ENCODE measurements at regions not wholly inside any gene's neighbourhood (a gene's known extent, or its start where the extent isn't known, plus 50 kb on each side); places are given as distances from the start of the nearest gene placed in this dataset.
A peak's percentile ranks its signal among the peaks of the same experiment; 100 is the strongest.

DNA sequence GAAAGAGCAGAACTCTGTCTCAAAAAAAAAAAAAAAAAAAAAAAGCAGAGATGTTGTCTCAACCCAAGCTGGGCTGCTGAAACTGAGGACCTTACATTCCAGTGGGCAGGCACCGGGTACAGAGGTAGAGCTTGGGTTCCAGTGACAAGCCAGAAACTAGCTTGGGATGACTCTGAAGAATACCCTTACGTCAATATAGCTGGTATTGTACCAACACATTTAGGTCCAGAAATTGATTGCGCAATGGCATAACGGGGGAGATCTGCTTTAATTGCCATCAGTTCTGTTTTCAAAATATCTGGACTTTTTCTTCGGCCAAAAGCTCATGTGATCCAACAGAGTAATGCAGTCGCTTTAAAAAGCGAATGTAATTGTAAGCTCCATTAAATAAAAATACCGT is 103.1 kb upstream of the UBL3 start:
- H2BK12ac ChIP-seq (ENCODE audit: low read length in 2 of 2) = no peak overlapping the region
- no peak overlapping the region for H3K18ac ChIP-seq (ENCODE audit: low read depth in 1 of 2, low read length in 2 of 2)
- H2BK120ac ChIP-seq (ENCODE audit: low read depth, low read length) = no peak overlapping the region
- H3K4ac ChIP-seq (ENCODE audit: low read depth in 1 of 2, low read length in 2 of 2) = no peak overlapping the region
- no peaks in the 10 kb centered on the region for H3K9me3 ChIP-seq (ENCODE audit: control insufficient read depth, low read length)
- H3K36me3 ChIP-seq (ENCODE audit: control insufficient read depth in 1 of 2, insufficient read depth in 2 of 2, low read depth in 1 of 2, low read length in 2 of 2) = no peaks in the 10 kb centered on the region
- no peak overlapping the region for H2BK5ac ChIP-seq (ENCODE audit: low read depth, low read length, poor library complexity, severe bottlenecking)
- no peak overlapping the region for H3K23ac ChIP-seq (ENCODE audit: low read length in 2 of 2)
- no peak overlapping the region for H3K9ac ChIP-seq (ENCODE audit: low read length)
- DNase-seq = no peak
- H3K79me1 ChIP-seq (replicated peaks; ENCODE audit: low read length, poor library complexity, severe bottlenecking) = no peaks in the 10 kb centered on the region
- H3K27ac ChIP-seq (ENCODE audit: low read length, poor library complexity, severe bottlenecking) = no peak overlapping the region
- WGBS = 79% methylated on average over 8 of the region's 8 CpGs
- H3K14ac ChIP-seq (ENCODE audit: low read length in 2 of 2) = no peak overlapping the region
- H3K4me3 ChIP-seq (ENCODE audit: insufficient read depth in 1 of 2, low read depth in 1 of 2, low read length in 2 of 2) = no peak overlapping the region
- H2BK15ac ChIP-seq (ENCODE audit: low read depth, poor library complexity, severe bottlenecking) = no peak overlapping the region
- H2AFZ ChIP-seq (ENCODE audit: low read depth, low read length) = no peak overlapping the region
- no peak overlapping the region for H3K4me2 ChIP-seq (ENCODE audit: low read length, poor library complexity, severe bottlenecking)
- H2AK5ac ChIP-seq (ENCODE audit: low read length, severe bottlenecking) = no peak overlapping the region
- no peak overlapping the region for H4K91ac ChIP-seq (ENCODE audit: low read length)
- no peak overlapping the region for H4K8ac ChIP-seq (ENCODE audit: low read length)
- H3K27me3 ChIP-seq (ENCODE audit: control insufficient read depth in 1 of 2, insufficient read depth in 1 of 2, low read length in 2 of 2) = peaks cover 8 to 43% of the 10 kb centered on the region in 2 experiments
- no peaks in the 10 kb centered on the region for H3K4me1 ChIP-seq (ENCODE audit: control insufficient read depth, insufficient read depth, low read depth, low read length)

DNA sequence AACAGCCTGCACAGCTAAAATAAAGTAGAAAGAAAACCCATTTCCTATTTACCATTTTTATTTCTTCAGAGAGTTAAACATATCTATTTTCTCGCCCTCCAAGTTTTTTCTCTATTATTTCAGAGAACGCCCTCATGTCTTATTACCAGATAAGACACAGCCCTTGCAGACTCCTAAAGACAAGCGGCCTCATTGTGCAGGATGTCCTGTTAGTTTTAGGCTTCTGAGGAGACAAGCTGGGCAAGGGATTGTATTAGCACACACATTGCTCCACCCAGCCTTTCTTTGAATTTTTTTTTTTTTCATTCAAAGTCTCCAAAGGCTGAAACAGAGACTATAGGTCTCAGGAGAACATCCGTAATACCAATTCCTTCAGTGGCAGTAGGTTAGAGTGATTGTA is 101.8 kb upstream of the UBL3 start:
- Histone ChIP-seq H3K27me3 (ENCODE audit: control insufficient read depth in 1 of 2, insufficient read depth in 1 of 2, low read length in 2 of 2) (peaks cover 7 to 38% of the 10 kb centered on the region in 2 experiments), H3K36me3 (ENCODE audit: control insufficient read depth in 1 of 2, insufficient read depth in 2 of 2, low read depth in 1 of 2, low read length in 2 of 2) (no peaks in the 10 kb centered on the region), H2BK5ac (ENCODE audit: low read depth, low read length, poor library complexity, severe bottlenecking) (no peak overlapping the region), H4K91ac (ENCODE audit: low read length) (no peak overlapping the region), H3K9me3 (ENCODE audit: control insufficient read depth, low read length) (no peaks in the 10 kb centered on the region), H2AK5ac (ENCODE audit: low read length, severe bottlenecking) (no peak overlapping the region), H2BK15ac (ENCODE audit: low read depth, poor library complexity, severe bottlenecking) (no peak overlapping the region), H4K8ac (ENCODE audit: low read length) (no peak overlapping the region), H2AFZ (ENCODE audit: low read depth, low read length) (no peak overlapping the region), H3K4me1 (ENCODE audit: control insufficient read depth, insufficient read depth, low read depth, low read length) (no peaks in the 10 kb centered on the region), H3K4me2 (ENCODE audit: low read length, poor library complexity, severe bottlenecking) (no peak overlapping the region), H3K4ac (ENCODE audit: low read depth in 1 of 2, low read length in 2 of 2) (no peak overlapping the region), H2BK120ac (ENCODE audit: low read depth, low read length) (no peak overlapping the region), H3K18ac (ENCODE audit: low read depth in 1 of 2, low read length in 2 of 2) (no peak overlapping the region), H3K27ac (ENCODE audit: low read length, poor library complexity, severe bottlenecking) (no peak overlapping the region), H3K23ac (ENCODE audit: low read length in 2 of 2) (no peak overlapping the region), H3K4me3 (ENCODE audit: insufficient read depth in 1 of 2, low read depth in 1 of 2, low read length in 2 of 2) (no peak overlapping the region), H3K14ac (ENCODE audit: low read length in 2 of 2) (no peak overlapping the region), H3K79me1 (replicated peaks; ENCODE audit: low read length, poor library complexity, severe bottlenecking) (no peaks in the 10 kb centered on the region), H2BK12ac (ENCODE audit: low read length in 2 of 2) (no peak overlapping the region), H3K9ac (ENCODE audit: low read length) (no peak overlapping the region)
- 100% methylated on average over 4 of the region's 4 CpGs for WGBS
- no peak for DNase-seq

DNA sequence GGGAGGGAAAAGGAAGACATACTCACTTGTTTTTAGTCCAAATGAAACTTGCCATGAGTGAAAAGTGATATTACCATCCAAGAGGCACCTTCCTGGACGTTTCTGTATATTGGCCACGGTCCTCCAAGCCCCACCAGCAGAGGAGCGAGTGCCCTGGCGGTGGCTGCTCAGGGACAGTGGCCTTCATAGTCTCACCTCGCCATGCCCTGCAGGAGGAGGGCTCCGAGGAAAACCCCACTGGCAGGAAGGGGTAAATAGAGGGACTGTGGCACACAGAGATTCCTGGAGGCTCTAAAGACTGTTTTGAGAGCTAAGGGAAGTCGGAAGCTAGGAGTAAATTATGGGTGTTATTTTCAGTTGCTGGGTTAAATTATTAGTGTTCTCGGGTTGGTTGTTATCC is 98.4 kb upstream of the UBL3 start:
- Histone ChIP-seq H3K4me1 (ENCODE audit: control insufficient read depth, insufficient read depth, low read depth, low read length) (no peaks in the 10 kb centered on the region), H3K27ac (ENCODE audit: low read length, poor library complexity, severe bottlenecking) (no peak overlapping the region)
- 93% methylated on average over 8 of the region's 8 CpGs for WGBS

DNA sequence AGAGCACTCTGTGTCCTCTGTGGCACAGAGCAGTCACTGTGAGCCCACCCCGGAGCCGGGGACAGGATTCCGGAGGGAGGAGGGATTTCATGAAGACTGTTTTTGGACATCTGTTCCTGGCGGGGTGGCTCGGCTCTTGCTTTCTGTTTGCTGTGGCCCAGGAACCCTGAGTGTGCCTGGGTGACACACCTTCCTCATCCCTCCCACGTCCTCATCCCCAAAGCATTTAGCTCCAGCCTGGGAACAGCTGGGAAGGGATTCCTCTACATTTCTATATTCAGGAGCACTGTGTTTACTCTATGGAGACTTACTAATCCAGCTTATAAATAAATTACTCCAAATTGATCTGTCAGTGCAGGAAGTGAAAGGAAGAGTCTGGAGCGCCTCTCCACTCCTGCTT is 97.8 kb upstream of the UBL3 start:
- Histone ChIP-seq H2BK15ac (ENCODE audit: low read depth, poor library complexity, severe bottlenecking) (no peak overlapping the region), H3K9ac (ENCODE audit: low read length) (no peak overlapping the region), H3K79me1 (replicated peaks; ENCODE audit: low read length, poor library complexity, severe bottlenecking) (no peaks in the 10 kb centered on the region), H3K36me3 (ENCODE audit: control insufficient read depth in 1 of 2, insufficient read depth in 2 of 2, low read depth in 1 of 2, low read length in 2 of 2) (no peaks in the 10 kb centered on the region), H2BK120ac (ENCODE audit: low read depth, low read length) (no peak overlapping the region), H3K9me3 (ENCODE audit: control insufficient read depth, low read length) (no peaks in the 10 kb centered on the region), H2AFZ (ENCODE audit: low read depth, low read length) (no peak overlapping the region), H2BK12ac (ENCODE audit: low read length in 2 of 2) (no peak overlapping the region), H3K14ac (ENCODE audit: low read length in 2 of 2) (peak overlapping the region in 1 of 2 experiments; percentile 21), H3K27ac (ENCODE audit: low read length, poor library complexity, severe bottlenecking) (no peak overlapping the region), H3K4me3 (ENCODE audit: insufficient read depth in 1 of 2, low read depth in 1 of 2, low read length in 2 of 2) (no peak overlapping the region), H2BK5ac (ENCODE audit: low read depth, low read length, poor library complexity, severe bottlenecking) (no peak overlapping the region), H4K91ac (ENCODE audit: low read length) (no peak overlapping the region), H2AK5ac (ENCODE audit: low read length, severe bottlenecking) (no peak overlapping the region), H4K8ac (ENCODE audit: low read length) (no peak overlapping the region), H3K18ac (ENCODE audit: low read depth in 1 of 2, low read length in 2 of 2) (peak overlapping the region in 1 of 2 experiments; percentile 48), H3K4ac (ENCODE audit: low read depth in 1 of 2, low read length in 2 of 2) (no peak overlapping the region), H3K4me1 (ENCODE audit: control insufficient read depth, insufficient read depth, low read depth, low read length) (no peaks in the 10 kb centered on the region), H3K23ac (ENCODE audit: low read length in 2 of 2) (no peak overlapping the region), H3K4me2 (ENCODE audit: low read length, poor library complexity, severe bottlenecking) (no peak overlapping the region), H3K27me3 (ENCODE audit: control insufficient read depth in 1 of 2, insufficient read depth in 1 of 2, low read length in 2 of 2) (peaks cover 7 to 22% of the 10 kb centered on the region in 2 experiments)
- peak; percentile 53 for DNase-seq
- 54% methylated on average over 3 of the region's 7 CpGs for WGBS

More for the DNA sequence above, 98.4 kb upstream of the UBL3 start:
- Histone ChIP-seq H3K4me3 (ENCODE audit: insufficient read depth in 1 of 2, low read depth in 1 of 2, low read length in 2 of 2) (no peak overlapping the region), H4K8ac (ENCODE audit: low read length) (no peak overlapping the region), H3K9ac (ENCODE audit: low read length) (no peak overlapping the region), H3K9me3 (ENCODE audit: control insufficient read depth, low read length) (no peaks in the 10 kb centered on the region), H2AK5ac (ENCODE audit: low read length, severe bottlenecking) (no peak overlapping the region), H2BK120ac (ENCODE audit: low read depth, low read length) (no peak overlapping the region), H3K27me3 (ENCODE audit: control insufficient read depth in 1 of 2, insufficient read depth in 1 of 2, low read length in 2 of 2) (peaks cover 7 to 22% of the 10 kb centered on the region in 2 experiments), H3K18ac (ENCODE audit: low read depth in 1 of 2, low read length in 2 of 2) (peak overlapping the region in 1 of 2 experiments; percentile 11), H3K23ac (ENCODE audit: low read length in 2 of 2) (no peak overlapping the region), H3K36me3 (ENCODE audit: control insufficient read depth in 1 of 2, insufficient read depth in 2 of 2, low read depth in 1 of 2, low read length in 2 of 2) (no peaks in the 10 kb centered on the region), H4K91ac (ENCODE audit: low read length) (no peak overlapping the region), H2BK5ac (ENCODE audit: low read depth, low read length, poor library complexity, severe bottlenecking) (no peak overlapping the region), H2BK15ac (ENCODE audit: low read depth, poor library complexity, severe bottlenecking) (no peak overlapping the region), H3K4me2 (ENCODE audit: low read length, poor library complexity, severe bottlenecking) (no peak overlapping the region), H3K14ac (ENCODE audit: low read length in 2 of 2) (no peak overlapping the region), H2BK12ac (ENCODE audit: low read length in 2 of 2) (no peak overlapping the region), H2AFZ (ENCODE audit: low read depth, low read length) (no peak overlapping the region), H3K4ac (ENCODE audit: low read depth in 1 of 2, low read length in 2 of 2) (no peak overlapping the region), H3K79me1 (replicated peaks; ENCODE audit: low read length, poor library complexity, severe bottlenecking) (no peaks in the 10 kb centered on the region)
- DNase-seq = no peak

Data from mesenchymal stem cell (in vitro differentiated cells and primary cell).